Stomach (tissue), 8 donors: ENCODE measurements at regions not wholly inside any gene's neighbourhood (a gene's known extent, or its start where the extent isn't known, plus 50 kb on each side); places are given as distances from the start of the nearest gene placed in this dataset.

ENCODE experiments used
- DNase-seq, 2 donors: peaks; one replicate each; pipeline versions ENCODE4 v3.0.0 to v3.0.0-alpha.2; 2013 to 2019
- H3K27ac ChIP-seq, 5 donors: fragments of 200-600 bp in 4 of 5; sonication (generic) in 4 of 5; one replicate each; pipeline ENCODE4 v1.5.1; 2013 to 2019; ENCODE audit warnings: mild to moderate bottlenecking in 1 of 5, moderate library complexity in 1 of 5
- H3K27me3 ChIP-seq, 3 donors: fragments of 200-600 bp; sonication (generic); one replicate each; pipeline ENCODE4 v1.5.1; 2017 to 2019; ENCODE audit warnings: mixed run types in 1 of 3
- H3K36me3 ChIP-seq, 4 donors: fragments of 200-600 bp; sonication (generic); 1 replicate in 3 of 4; 2 replicates in 1 of 4; pipeline ENCODE4 v1.5.1; 2016 to 2019
- H3K4me1 ChIP-seq, 4 donors: fragments of 200-600 bp; sonication (generic); one replicate each; pipeline ENCODE4 v1.5.1; 2016 to 2019
- H3K4me3 ChIP-seq, 4 donors: fragments of 200-600 bp; sonication (generic) in 3 of 4; one replicate each; pipeline ENCODE4 v1.5.1; 2016 to 2019; ENCODE audit warnings: mild to moderate bottlenecking in 1 of 4
- H3K9me3 ChIP-seq, 4 donors: fragments of 200-600 bp; sonication (generic); one replicate each; pipeline ENCODE4 v1.5.1; 2016 to 2019
- CTCF ChIP-seq, 7 experiments: fragments of 450-650 bp in 4 of 7; fragments of 200-600 bp in 3 of 7; sonication (generic) in 3 of 7; IDR thresholded peaks; one replicate each; pipeline ENCODE4 v1.5.1; 2016 to 2019; ENCODE audit warnings: antibody characterized with exemption in 7 of 7, control low read depth in 2 of 7, mild to moderate bottlenecking in 1 of 7
- EP300 ChIP-seq: sonication (generic); formaldehyde crosslinking; IDR thresholded peaks from one replicate; pipeline ENCODE4 v1.6.1; 2017; ENCODE audit warnings: antibody characterized with exemption
- POLR2A ChIP-seq, 4 donors: fragments of 450-650 bp; IDR thresholded peaks; one replicate each; pipeline ENCODE4 v1.6.1; 2016; ENCODE audit warnings: antibody characterized with exemption in 4 of 4, control low read depth in 2 of 4, mild to moderate bottlenecking in 1 of 4, moderate library complexity in 1 of 4
- POLR2AphosphoS5 ChIP-seq, 3 donors: sonication (generic); formaldehyde crosslinking; IDR thresholded peaks; one replicate each; pipeline ENCODE4 v1.6.1; 2016; ENCODE audit warnings: antibody characterized with exemption in 3 of 3
- WGBS, 5 donors: extraction: QIAGEN DNeasy Blood & Tissue Kit in 3 of 5; methylation state at CpG; one replicate each; pipeline versions ENCODE4 v1.1.5 to v1.1.7; 2013 to 2018; 5-methylcytosine and 5-hydroxymethylcytosine counted together
- intact Hi-C: fragments of 100-400 bp; cut with DNase I; formaldehyde crosslinking; loops from one replicate; pipeline ENCODE4 v1.15.1; 2023; ENCODE audit warnings: low total_unique reads
- donor health status: healthy with polysubstance abuse.
- donor health status: Bipolar disorder and iron deficiency.
- donor health status: healthy.

DNA sequence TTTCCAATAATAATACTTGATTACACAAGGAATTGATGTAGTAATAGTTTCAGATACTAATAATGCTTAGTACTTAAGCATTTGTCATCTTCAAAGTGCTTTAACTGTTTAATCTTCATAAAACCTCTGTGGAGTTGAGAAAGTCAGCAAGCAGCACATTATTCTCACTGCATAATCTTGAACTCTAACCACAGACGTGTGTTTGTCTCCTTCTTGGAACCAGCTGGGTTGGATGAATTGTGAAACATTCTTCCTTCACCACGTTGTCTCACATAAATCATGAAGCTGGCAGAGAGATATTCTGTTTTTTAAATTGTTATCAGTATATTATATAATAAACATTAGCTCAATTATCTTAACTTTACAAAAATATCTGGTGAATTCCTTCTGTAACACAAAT, 55.1 kb upstream of the LDAH start:
- WGBS, 5 donors = 2 to 14% (median 11%) methylated on average over 2 of the region's 2 CpGs
- TF ChIP-seq POLR2AphosphoS5 (IDR thresholded peaks at IDR 0.05) (no peak), POLR2A (IDR thresholded peaks at IDR 0.05) (no peak), CTCF (IDR thresholded peaks at IDR 0.05) (no peak), EP300 (no peak)
- no peaks in the 10 kb centered on the region for H3K27me3 ChIP-seq
- peaks cover 0 to 6% (median 3%) of the 10 kb centered on the region in 4 donors for H3K9me3 ChIP-seq
- DNase-seq = no peak
- no peaks in the 10 kb centered on the region for H3K4me1 ChIP-seq
- no peak overlapping the region for H3K27ac ChIP-seq
- H3K4me3 ChIP-seq = no peak overlapping the region
- no peaks in the 10 kb centered on the region for H3K36me3 ChIP-seq
- intact Hi-C loops = no loop called here
